NOMO-1 treated with DMSO at 0.1 percent for 48 hours (cell line): ENCODE measurements at regions not wholly inside any gene's neighbourhood (a gene's known extent, or its start where the extent isn't known, plus 50 kb on each side); places are given as distances from the start of the nearest gene placed in this dataset.
A peak's percentile ranks its signal among the peaks of the same experiment; 100 is the strongest.
"Not testable (repeated sequence)": the region's sequence is repeated elsewhere in the genome, so short reads cannot be mapped to it uniquely, and the experiment has no call there.

Experiments
- DNase-seq: peaks from one replicate; lab custom pipeline; 2025; ENCODE audit not compliant: unreplicated experiment; lab: John Stamatoyannopoulos, UW

DNA sequence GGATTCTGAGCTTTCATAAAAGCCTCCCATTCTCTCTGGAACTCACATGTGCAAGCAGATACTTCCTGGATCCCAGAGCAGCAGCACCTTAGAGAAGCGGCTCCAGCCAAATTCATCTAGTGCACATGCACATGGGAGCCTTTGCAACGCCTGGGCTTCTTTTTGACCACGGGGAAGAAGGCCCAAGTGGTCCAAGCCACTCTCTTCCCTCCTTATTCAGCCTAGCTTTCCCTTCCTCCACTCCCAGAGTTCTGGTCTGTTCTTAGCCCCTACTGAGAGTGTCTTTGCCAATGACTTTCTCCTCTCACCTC, 118.7 kb downstream of the ZNF365 start:
- no peak for DNase-seq

GRCh38 chr10:62496925-62497324, 122.8 kb downstream of the ZNF365 start:
- no peak for DNase-seq

DNA sequence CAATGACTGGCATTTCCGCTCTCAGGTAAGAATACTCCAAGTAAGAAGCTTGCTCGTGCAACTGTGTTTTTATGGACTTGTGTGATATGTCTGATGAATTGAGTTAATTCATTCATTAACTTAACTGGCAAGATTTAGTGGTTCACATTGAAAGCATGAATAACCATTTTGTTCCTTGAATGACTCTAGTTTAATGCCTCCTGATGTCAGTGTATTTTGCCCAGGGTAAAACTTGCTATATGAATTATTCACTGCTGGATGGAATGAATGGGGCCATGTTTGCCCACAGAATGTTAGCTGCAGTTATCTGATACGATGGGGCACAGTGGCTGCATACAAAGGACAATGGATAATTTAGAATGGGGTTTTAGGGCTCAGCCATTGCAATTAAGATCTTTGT, 124.1 kb downstream of the ZNF365 start:
- no peak for DNase-seq

- DNase-seq: not testable (repeated sequence)
These were observed 125.9 kb downstream of the ZNF365 start for GRCh38 chr10:62500116-62500515.

- DNase-seq: peak; percentile 94
These were observed 127.4 kb downstream of the ZNF365 start for GRCh38 chr10:62501547-62501946.

DNA sequence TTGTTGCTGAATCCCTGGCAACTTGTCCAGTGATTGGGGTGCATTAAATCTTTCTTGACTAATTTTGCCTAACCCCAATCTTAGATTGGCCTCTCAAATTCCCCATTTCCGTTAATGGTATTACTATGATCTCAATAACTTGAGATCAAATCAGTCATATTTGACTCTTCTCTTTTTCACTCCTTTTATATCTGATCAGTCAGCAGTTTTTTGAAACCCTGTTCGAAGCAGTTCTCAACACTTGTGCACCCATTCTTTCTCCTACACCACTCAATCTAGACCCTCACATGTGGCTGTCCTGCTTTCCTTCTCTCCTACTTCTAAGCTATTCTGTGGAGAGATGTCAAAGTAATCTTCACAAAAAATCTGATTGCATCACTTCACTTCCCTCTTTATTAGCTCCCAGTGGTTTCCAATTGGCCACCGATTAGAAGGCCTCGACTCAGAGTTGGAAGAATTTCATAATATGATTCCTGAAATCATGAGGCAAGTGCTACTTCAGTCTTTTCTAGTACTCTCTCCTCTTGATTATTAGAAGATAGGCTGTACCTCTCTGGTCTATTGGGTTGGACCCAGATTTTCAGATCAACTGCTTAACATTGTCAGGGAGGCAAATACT, 128.9 kb downstream of the ZNF365 start:
- DNase-seq: peak; percentile 80

DNA sequence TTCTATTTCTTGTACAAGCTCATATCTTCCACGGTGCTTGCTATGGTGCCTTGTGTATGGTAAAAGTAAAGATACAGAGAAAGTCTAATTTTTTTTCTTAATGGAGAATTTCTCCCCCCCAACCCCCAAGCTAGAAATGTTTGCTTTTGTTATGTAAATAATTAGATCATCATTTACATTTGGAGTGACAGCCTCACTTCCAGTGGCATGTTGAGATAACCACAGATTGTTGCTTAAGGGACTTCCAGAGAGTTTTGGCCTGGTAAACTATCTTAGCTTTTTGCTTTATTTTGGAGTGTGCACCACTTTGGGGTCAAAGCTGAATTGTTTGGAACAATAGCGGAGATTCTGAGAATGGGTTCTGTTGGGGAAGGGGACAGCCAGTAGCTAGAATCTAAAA, 129.7 kb downstream of the ZNF365 start:
- DNase-seq: peak; percentile 13

GRCh38 chr10:62506371-62506770, 132.2 kb downstream of the ZNF365 start:
- DNase-seq: peak; percentile 78

- DNase-seq: no peak
These were observed 137.1 kb downstream of the ZNF365 start for GRCh38 chr10:62511238-62511637.

- DNase-seq: no peak
These were observed 137.5 kb downstream of the ZNF365 start for GRCh38 chr10:62511656-62512055.

GRCh38 chr10:62512732-62513475, 138.7 kb downstream of the ZNF365 start:
- DNase-seq: no peak

DNA sequence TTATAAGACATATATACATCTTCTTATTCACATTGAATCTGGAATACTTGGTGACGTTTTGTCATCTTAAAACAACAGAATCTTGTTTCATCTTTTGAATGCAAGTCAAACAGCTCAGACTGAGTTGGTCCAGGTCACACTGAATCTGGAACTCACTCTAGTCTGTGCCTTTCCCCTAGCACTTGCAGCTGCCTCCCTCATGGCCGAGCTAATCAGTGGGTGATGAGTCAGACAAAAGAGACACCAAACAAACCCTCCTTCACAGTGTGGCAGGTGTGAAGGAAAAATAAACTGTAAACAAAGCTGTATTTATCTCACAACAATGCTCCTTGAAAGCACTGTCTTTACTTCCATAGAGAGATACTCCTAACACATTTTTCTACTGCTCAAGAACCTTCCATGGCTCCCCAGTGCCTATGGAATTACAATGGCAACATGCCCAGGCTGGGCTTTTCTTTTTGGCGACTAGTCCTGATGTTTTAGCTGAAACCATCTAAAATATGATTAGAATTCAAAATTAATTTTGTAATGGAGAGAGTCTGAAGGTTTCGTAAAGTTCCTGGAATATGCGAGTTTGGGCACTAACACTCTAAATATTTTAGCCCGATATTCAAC, 140.0 kb downstream of the ZNF365 start:
- no peak for DNase-seq

DNA sequence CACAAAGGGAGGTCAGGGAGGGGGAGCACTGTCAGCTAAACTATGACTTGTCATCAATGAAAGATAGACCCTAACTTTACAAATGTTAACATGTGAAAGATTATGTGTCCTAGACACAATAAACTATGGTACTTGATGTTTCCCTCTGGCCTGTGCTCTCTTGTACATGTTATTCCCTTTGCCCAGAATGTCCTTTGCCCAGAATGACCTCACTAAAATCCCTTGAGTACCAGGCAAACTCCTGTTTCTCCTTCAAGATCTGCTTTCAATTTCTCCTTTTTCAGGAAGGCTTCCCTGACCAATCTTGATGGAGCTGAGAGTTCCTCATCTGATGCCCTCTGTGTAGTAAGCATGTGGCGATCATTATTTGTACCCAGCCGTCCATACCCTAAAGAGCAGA, 143.1 kb downstream of the ZNF365 start:
- no peak for DNase-seq

- no peak for DNase-seq
These were observed 153.1 kb downstream of the ZNF365 start for GRCh38 chr10:62527019-62527827.

DNA sequence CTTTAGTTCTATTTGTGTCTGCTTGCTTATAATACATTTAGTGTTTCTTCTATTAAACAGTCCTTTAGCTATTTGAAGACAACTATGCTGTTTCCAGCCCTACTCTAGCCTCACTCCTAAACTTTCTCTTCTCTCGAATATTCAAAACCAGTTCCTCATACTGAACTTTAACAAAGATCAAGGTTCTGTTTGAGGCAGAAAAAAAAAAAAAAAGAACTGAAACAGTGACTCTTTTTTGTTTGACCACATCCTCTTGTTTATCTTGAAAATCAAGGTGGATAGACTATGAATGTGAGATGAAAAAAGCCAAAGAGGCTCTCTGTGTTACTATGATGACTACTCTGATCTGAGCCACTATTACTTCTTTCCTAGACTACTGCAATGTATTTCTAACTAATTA, 154.3 kb downstream of the ZNF365 start:
- DNase-seq: peak; percentile 88

- no peak for DNase-seq
These were observed 155.2 kb downstream of the ZNF365 start for GRCh38 chr10:62529396-62529795.

DNA sequence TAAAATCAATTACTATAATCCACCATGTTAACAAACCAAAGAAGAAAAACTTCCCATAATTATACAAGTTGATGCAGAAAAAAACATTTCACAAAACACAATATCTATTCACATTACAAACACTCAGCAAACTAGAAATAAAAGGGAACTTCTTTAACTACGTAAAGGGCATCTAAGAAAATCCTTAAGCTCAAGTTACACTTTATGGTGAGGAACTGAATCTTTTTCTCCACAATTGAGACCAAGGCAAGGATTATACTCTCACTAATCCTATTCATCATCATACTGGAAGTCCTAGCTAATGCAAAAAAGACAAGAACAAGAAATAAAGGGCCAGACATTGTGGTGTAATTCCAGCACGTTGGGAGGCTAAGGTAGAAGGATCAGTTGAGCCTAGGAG, 159.9 kb downstream of the ZNF365 start:
- DNase-seq: peak; percentile 48

DNA sequence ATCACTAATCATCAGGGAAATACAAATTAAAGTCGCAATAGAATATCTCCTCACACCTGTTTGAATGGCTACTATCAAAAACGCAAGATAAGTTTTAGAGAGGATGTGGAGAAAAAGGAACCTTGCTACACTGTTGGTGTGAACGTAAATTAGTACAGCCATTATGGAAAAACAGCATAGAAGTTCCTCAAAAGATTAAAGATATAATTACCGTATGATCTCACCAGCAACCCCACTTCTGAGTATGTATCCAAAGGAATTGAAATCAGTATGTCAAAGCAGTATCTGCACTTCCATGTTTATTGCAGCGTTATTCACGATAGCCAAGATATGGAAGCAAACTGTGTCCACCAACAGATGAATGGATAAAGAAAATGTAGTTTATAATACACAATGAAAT, 164.4 kb downstream of the ZNF365 start:
- DNase-seq: peak; percentile 86

DNA sequence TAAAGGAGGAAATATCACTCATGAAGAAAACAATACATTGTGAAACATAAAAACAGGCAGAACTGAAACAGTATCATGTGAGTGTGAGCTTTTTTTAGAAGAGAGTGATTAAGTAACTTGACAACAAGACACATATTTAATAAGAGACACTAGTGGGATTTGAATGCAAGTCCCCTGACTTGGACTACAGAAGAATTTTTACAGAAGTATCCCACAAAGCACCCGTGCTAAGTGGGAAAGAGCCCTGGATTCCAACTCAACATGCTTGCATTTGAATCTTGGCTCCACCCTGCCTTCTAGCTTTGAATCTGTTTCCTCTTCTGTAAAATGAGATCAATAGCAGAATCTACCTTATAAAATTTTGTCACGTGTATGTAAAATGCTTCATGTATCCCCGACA, 166.2 kb downstream of the ZNF365 start:
- peak; percentile 89 for DNase-seq

GRCh38 chr10:62541811-62542210, 167.6 kb downstream of the ZNF365 start:
- DNase-seq: peak; percentile 93

- DNase-seq: no peak
These were observed 169.6 kb downstream of the ZNF365 start for GRCh38 chr10:62543571-62544355.
